Common myeloid progenitor, CD34-positive (primary cell): ENCODE measurements at regions not wholly inside any gene's neighbourhood (a gene's known extent, or its start where the extent isn't known, plus 50 kb on each side); places are given as distances from the start of the nearest gene placed in this dataset.

Source experiments
- CTCF ChIA-PET: fragments of 350-600 bp; sonication (Branson Sonifier 250); formaldehyde crosslinking; loops from one replicate; lab custom pipeline; 2021; ENCODE audit warnings: antibody characterized with exemption; lab: Charles Lee
- POLR2A ChIA-PET: fragments of 350-600 bp; sonication (Branson Sonifier 250); formaldehyde crosslinking; loops from one replicate; lab custom pipeline; 2021; ENCODE audit warnings: antibody characterized with exemption; lab: Charles Lee
- DNase-seq, 3 donors: peaks; one replicate each; pipeline versions ENCODE4 v3.0.0 to v3.0.0-alpha.2; 2013
- H3K27ac ChIP-seq, 2 experiments: 1 replicate in 1 of 2; 2 replicates in 1 of 2; pipeline ENCODE4 v1.7.0; 2013; ENCODE audit warnings: inconsistent platforms in 2 of 2, low read length in 2 of 2, mild to moderate bottlenecking in 2 of 2, low read depth in 1 of 2, moderate library complexity in 1 of 2; ENCODE audit not compliant: severe bottlenecking in 2 of 2, insufficient read depth in 1 of 2, poor library complexity in 1 of 2
- H3K27me3 ChIP-seq, 5 experiments: replicated peaks in 2 of 5; 1 replicate in 3 of 5; 2 replicates in 2 of 5; pipeline versions ENCODE4 v1.6.1 to v1.7.0; 2013; ENCODE audit warnings: low read length in 4 of 5, mild to moderate bottlenecking in 2 of 5, moderate library complexity in 2 of 5, inconsistent platforms in 1 of 5; ENCODE audit not compliant: insufficient read depth in 5 of 5, control insufficient read depth in 4 of 5
- H3K36me3 ChIP-seq, 4 experiments: 1 replicate in 2 of 4; 2 replicates in 2 of 4; pipeline versions ENCODE4 v1.6.1 to v1.7.0; 2013; ENCODE audit warnings: low read length in 3 of 4, control low read depth in 1 of 4, mild to moderate bottlenecking in 1 of 4; ENCODE audit not compliant: control insufficient read depth in 4 of 4, insufficient read depth in 4 of 4
- H3K4me1 ChIP-seq, 4 experiments: 1 replicate in 3 of 4; 2 replicates in 1 of 4; pipeline versions ENCODE4 v1.6.1 to v1.7.1; 2013; ENCODE audit warnings: low read length in 3 of 4, mild to moderate bottlenecking in 3 of 4, control low read depth in 1 of 4, inconsistent platforms in 1 of 4, moderate library complexity in 1 of 4; ENCODE audit not compliant: control insufficient read depth in 4 of 4, insufficient read depth in 4 of 4; ENCODE audit errors: control extremely low read depth in 1 of 4
- H3K4me3 ChIP-seq, 7 experiments: 1 replicate in 4 of 7; 2 replicates in 3 of 7; pipeline versions ENCODE4 v1.5.1 to v1.7.0; 2013; ENCODE audit warnings: mild to moderate bottlenecking in 7 of 7, low read length in 6 of 7, moderate library complexity in 6 of 7, inconsistent platforms in 2 of 7, low read depth in 2 of 7, control low read depth in 1 of 7; ENCODE audit not compliant: insufficient read depth in 4 of 7, control insufficient read depth in 1 of 7; ENCODE audit errors: extremely low read depth in 1 of 7
- H3K9me3 ChIP-seq, 5 experiments: 1 replicate in 4 of 5; 2 replicates in 1 of 5; pipeline versions ENCODE4 v1.6.1 to v1.7.1; 2013; ENCODE audit warnings: low read length in 4 of 5, mild to moderate bottlenecking in 2 of 5, inconsistent platforms in 1 of 5, low read depth in 1 of 5, moderate library complexity in 1 of 5; ENCODE audit not compliant: control insufficient read depth in 4 of 5, insufficient read depth in 2 of 5; ENCODE audit errors: control extremely low read depth in 1 of 5
- WGBS: methylation state at CpG from one replicate; pipeline ENCODE4 v1.1.5; 2013; ENCODE audit not compliant: insufficient coverage; 5-methylcytosine and 5-hydroxymethylcytosine counted together

DNA sequence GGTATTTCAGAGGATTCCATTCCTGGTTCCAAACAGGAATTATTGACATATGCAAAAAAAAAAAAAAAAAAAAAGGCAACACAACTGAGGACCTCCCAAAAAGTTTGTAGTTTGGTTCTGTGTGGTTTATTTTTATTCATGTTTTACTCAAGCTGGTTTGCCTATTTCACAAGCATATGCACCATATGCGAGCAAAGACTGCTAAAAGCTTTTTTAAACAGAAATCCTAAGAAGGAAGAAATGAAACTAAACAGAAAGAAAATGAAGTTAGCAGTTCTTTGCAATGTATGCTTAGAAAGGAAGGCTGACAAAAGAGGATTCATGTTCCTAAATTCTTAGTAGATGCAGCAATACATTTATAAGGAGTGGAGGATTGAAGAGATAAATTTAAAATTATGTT lies 487.6 kb upstream of the FLRT2 start:
- no peak for DNase-seq
- H3K4me1 ChIP-seq, result no peaks in the 10 kb centered on the region
- peaks cover 0 to 1% (median 0%) of the 10 kb centered on the region in 5 experiments for H3K9me3 ChIP-seq
- POLR2A ChIA-PET, result no interaction called here
- no peaks in the 10 kb centered on the region for H3K36me3 ChIP-seq
- CTCF ChIA-PET, result interaction anchor here (0.8 kb wide), 1 partner anchor 14 kb away, joined by 3 read pairs; no protein-coding TSS in a partner anchor
- H3K27ac ChIP-seq, result no peak overlapping the region
- no peak overlapping the region for H3K4me3 ChIP-seq
- no CpG with 5 or more reads among the region's 1 CpG for WGBS
- no peaks in the 10 kb centered on the region for H3K27me3 ChIP-seq

GRCh38 chr14:85050180-85050579 lies 479.8 kb upstream of the FLRT2 start:
- Histone ChIP-seq H3K27me3 (no peaks in the 10 kb centered on the region), H3K4me3 (no peak overlapping the region), H3K4me1 (no peaks in the 10 kb centered on the region), H3K9me3 (peaks cover 0 to 8% (median 0%) of the 10 kb centered on the region in 5 experiments), H3K27ac (no peak overlapping the region), H3K36me3 (no peaks in the 10 kb centered on the region)
- ChIA-PET CTCF (no interaction called here), POLR2A (no interaction called here)
- 100% methylated on average over 1 of the region's 1 CpG for WGBS
- no peak for DNase-seq

DNA sequence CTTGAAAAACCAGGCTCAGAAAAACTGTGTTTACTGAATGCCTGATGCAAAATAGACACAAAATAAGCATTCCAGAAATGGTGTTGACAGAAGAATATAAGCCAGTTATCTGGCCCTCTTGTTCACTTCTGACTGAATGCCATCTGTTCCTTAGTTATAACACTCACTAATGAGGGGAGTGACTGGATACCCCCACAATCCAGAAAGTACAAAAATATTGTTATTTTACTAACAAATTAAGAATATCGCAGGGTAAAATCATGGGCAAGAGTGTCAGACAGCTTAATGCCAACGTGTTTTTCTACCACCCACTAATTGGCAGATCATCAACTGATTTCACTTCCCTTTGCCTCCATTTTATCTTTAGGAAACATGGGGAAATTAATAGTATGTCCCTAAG lies 477.3 kb upstream of the FLRT2 start:
- Histone ChIP-seq H3K27me3 (no peaks in the 10 kb centered on the region), H3K27ac (no peak overlapping the region), H3K4me1 (no peaks in the 10 kb centered on the region), H3K36me3 (no peaks in the 10 kb centered on the region), H3K4me3 (no peak overlapping the region), H3K9me3 (peaks cover 0 to 8% (median 0%) of the 10 kb centered on the region in 5 experiments)
- ChIA-PET POLR2A (no interaction called here), CTCF (no interaction called here)
- DNase-seq, result no peak
- WGBS, result no CpG with 5 or more reads among the region's 2 CpGs

GRCh38 chr14:85054178-85054577 lies 475.8 kb upstream of the FLRT2 start:
- CTCF ChIA-PET, result no interaction called here
- Histone ChIP-seq H3K9me3 (peaks cover 0 to 8% (median 0%) of the 10 kb centered on the region in 5 experiments), H3K36me3 (no peaks in the 10 kb centered on the region), H3K4me3 (no peak overlapping the region), H3K4me1 (no peaks in the 10 kb centered on the region), H3K27ac (no peak overlapping the region), H3K27me3 (no peaks in the 10 kb centered on the region)
- no peak for DNase-seq
- POLR2A ChIA-PET, result interaction anchor here (0.5 kb wide), 1 partner anchor 32 kb away, joined by 3 read pairs; no protein-coding TSS in a partner anchor

DNA sequence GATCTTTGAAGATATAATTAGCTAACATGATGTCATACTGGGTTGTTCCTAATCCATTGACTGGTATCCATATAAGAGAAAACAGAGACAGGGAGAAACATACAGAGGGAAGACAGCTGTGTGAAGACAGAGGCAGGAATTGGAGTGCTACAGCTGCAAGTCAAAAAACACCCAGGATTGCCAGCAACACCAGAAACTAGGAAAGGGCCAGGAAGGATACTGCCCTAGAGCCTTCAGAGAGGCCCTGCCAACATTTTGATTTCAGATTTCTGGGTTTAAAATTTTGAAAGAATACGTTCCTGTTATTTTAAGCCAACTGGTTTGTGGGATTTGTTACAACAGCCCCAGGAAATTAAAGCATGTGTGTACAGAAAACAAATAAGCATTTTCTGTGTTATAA lies 473.7 kb upstream of the FLRT2 start:
- H3K4me3 ChIP-seq, result no peak overlapping the region
- CTCF ChIA-PET, result no interaction called here
- no peaks in the 10 kb centered on the region for H3K4me1 ChIP-seq
- H3K36me3 ChIP-seq, result no peaks in the 10 kb centered on the region
- H3K9me3 ChIP-seq, result peaks cover 0 to 8% (median 0%) of the 10 kb centered on the region in 5 experiments
- POLR2A ChIA-PET, result no interaction called here
- no peak for DNase-seq
- WGBS, result 100% methylated on average over 1 of the region's 1 CpG
- no peaks in the 10 kb centered on the region for H3K27me3 ChIP-seq
- no peak overlapping the region for H3K27ac ChIP-seq

DNA sequence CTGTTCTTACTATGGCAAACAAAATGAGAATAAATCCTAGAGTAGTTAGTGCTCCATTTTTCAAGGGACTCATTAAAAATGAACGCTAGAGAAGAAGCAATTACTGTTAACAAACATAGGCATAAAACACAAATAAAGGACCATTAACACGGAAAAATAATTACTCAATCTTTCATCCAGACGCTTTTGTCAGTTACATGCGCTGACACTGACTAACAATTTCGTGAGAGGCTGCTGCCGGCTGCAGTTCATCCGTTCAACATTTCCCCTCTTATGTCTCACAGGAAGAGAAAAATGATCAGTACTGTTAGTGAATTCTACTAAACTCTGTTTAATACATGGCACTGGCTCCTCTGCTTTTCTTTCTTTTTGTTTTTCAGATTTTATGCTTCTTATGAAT lies 472.7 kb upstream of the FLRT2 start:
- DNase-seq, result no peak
- CTCF ChIA-PET, result no interaction called here
- H3K9me3 ChIP-seq, result peaks cover 0 to 8% (median 0%) of the 10 kb centered on the region in 5 experiments
- H3K4me1 ChIP-seq, result no peaks in the 10 kb centered on the region
- no peaks in the 10 kb centered on the region for H3K36me3 ChIP-seq
- H3K4me3 ChIP-seq, result no peak overlapping the region
- POLR2A ChIA-PET, result interaction anchor here (0.6 kb wide), 1 partner anchor 1896 kb away, joined by 3 read pairs; no protein-coding TSS in a partner anchor
- H3K27ac ChIP-seq, result no peak overlapping the region
- WGBS, result 97% methylated on average over 5 of the region's 7 CpGs
- H3K27me3 ChIP-seq, result no peaks in the 10 kb centered on the region

GRCh38 chr14:85058150-85058549 lies 471.8 kb upstream of the FLRT2 start:
- CTCF ChIA-PET, result no interaction called here
- POLR2A ChIA-PET, result interaction anchor here (0.6 kb wide), 1 partner anchor 1895 kb away, joined by 3 read pairs; no protein-coding TSS in a partner anchor
- DNase-seq, result no peak

More at GRCh38 chr14:85058150-85058549, 471.8 kb upstream of the FLRT2 start:
- no peaks in the 10 kb centered on the region for H3K36me3 ChIP-seq
- no peaks in the 10 kb centered on the region for H3K27me3 ChIP-seq
- H3K9me3 ChIP-seq, result peaks cover 0 to 8% (median 0%) of the 10 kb centered on the region in 5 experiments
- no peaks in the 10 kb centered on the region for H3K4me1 ChIP-seq
- no peak overlapping the region for H3K27ac ChIP-seq
- H3K4me3 ChIP-seq, result no peak overlapping the region
